Nephron (organoid): ENCODE measurements at regions not wholly inside any gene's neighbourhood (a gene's known extent, or its start where the extent isn't known, plus 50 kb on each side); places are given as distances from the start of the nearest gene placed in this dataset.
"Not testable (repeated sequence)": the region's sequence is repeated elsewhere in the genome, so short reads cannot be mapped to it uniquely, and the experiment has no call there.

ENCODE experiments used
- H3K27ac Mint-ChIP-seq, 3 experiments: 2 replicates each; pipeline ENCODE4 v1.8.0; 2020; ENCODE audit warnings: mixed read lengths in 3 of 3, mild to moderate bottlenecking in 2 of 3, moderate library complexity in 1 of 3
- H3K27me3 Mint-ChIP-seq: 2 replicates; pipeline ENCODE4 v1.8.0; 2021; ENCODE audit warnings: low read depth, mild to moderate bottlenecking, moderate library complexity, mixed read lengths
- H3K36me3 Mint-ChIP-seq: 2 replicates; pipeline ENCODE4 v1.8.0; 2020; ENCODE audit warnings: low read depth, mixed read lengths
- H3K4me1 Mint-ChIP-seq: 2 replicates; pipeline ENCODE4 v1.8.0; 2020; ENCODE audit warnings: mixed read lengths
- H3K4me3 Mint-ChIP-seq, 3 experiments: 2 replicates each; pipeline ENCODE4 v1.8.0; 2020; ENCODE audit warnings: mild to moderate bottlenecking in 3 of 3, mixed read lengths in 3 of 3, moderate library complexity in 2 of 3
- H3K9me3 Mint-ChIP-seq: 2 replicates; pipeline ENCODE4 v1.8.0; 2020; ENCODE audit warnings: mixed read lengths
- CTCF ChIP-seq, 3 experiments: fragments of 200-600 bp; sonication (generic); IDR thresholded peaks; one replicate each; pipeline ENCODE4 v1.5.0; 2021; ENCODE audit warnings: antibody characterized with exemption in 3 of 3; ENCODE audit not compliant: unreplicated experiment in 3 of 3

GRCh38 chrX:9369802-9370291 lies 95.0 kb upstream of the TBL1X start:
- Mint-ChIP-seq H3K27me3 (peaks cover 3% of the 10 kb centered on the region), H3K4me1 (no peaks in the 10 kb centered on the region), H3K36me3 (no peaks in the 10 kb centered on the region), H3K9me3 (peaks cover 9% of the 10 kb centered on the region), H3K4me3 (no peak overlapping the region), H3K27ac (no peak overlapping the region)
- no peak for TF ChIP-seq CTCF (IDR thresholded peaks at IDR 0.05; ENCODE audit: unreplicated experiment in 3 of 3)

GRCh38 chrX:9370893-9371292 lies 94.0 kb upstream of the TBL1X start:
- Mint-ChIP-seq H3K27ac (no peak overlapping the region), H3K36me3 (no peaks in the 10 kb centered on the region), H3K9me3 (peaks cover 6% of the 10 kb centered on the region), H3K4me3 (no peak overlapping the region), H3K27me3 (peaks cover 3% of the 10 kb centered on the region), H3K4me1 (no peaks in the 10 kb centered on the region)
- no peak for TF ChIP-seq CTCF (IDR thresholded peaks at IDR 0.05; ENCODE audit: unreplicated experiment in 3 of 3)

- no peaks in the 10 kb centered on the region for H3K4me1 Mint-ChIP-seq
- no peak for TF ChIP-seq CTCF (IDR thresholded peaks at IDR 0.05; ENCODE audit: unreplicated experiment in 3 of 3)
- H3K9me3 Mint-ChIP-seq: peaks cover 6% of the 10 kb centered on the region
- H3K27ac Mint-ChIP-seq: no peak overlapping the region
- no peaks in the 10 kb centered on the region for H3K27me3 Mint-ChIP-seq
- H3K4me3 Mint-ChIP-seq: no peak overlapping the region
- no peaks in the 10 kb centered on the region for H3K36me3 Mint-ChIP-seq
These were observed 92.0 kb upstream of the TBL1X start for GRCh38 chrX:9372866-9373265.

- Mint-ChIP-seq H3K36me3 (no peaks in the 10 kb centered on the region), H3K9me3 (peaks cover 2% of the 10 kb centered on the region), H3K4me3 (no peak overlapping the region), H3K27me3 (no peaks in the 10 kb centered on the region), H3K4me1 (no peaks in the 10 kb centered on the region), H3K27ac (no peak overlapping the region)
- no peak for TF ChIP-seq CTCF (IDR thresholded peaks at IDR 0.05; ENCODE audit: unreplicated experiment in 3 of 3)
These were observed 91.1 kb upstream of the TBL1X start for GRCh38 chrX:9373789-9374188.

GRCh38 chrX:9374555-9374954 lies 90.3 kb upstream of the TBL1X start:
- Mint-ChIP-seq H3K4me3 (no peak overlapping the region), H3K4me1 (no peaks in the 10 kb centered on the region), H3K27me3 (no peaks in the 10 kb centered on the region), H3K9me3 (peaks cover 7% of the 10 kb centered on the region), H3K27ac (no peak overlapping the region), H3K36me3 (no peaks in the 10 kb centered on the region)
- no peak for TF ChIP-seq CTCF (IDR thresholded peaks at IDR 0.05; ENCODE audit: unreplicated experiment in 3 of 3)

GRCh38 chrX:9376111-9376510 lies 88.7 kb upstream of the TBL1X start:
- TF ChIP-seq CTCF (IDR thresholded peaks at IDR 0.05; ENCODE audit: unreplicated experiment in 3 of 3): no peak
- H3K4me3 Mint-ChIP-seq: no peak overlapping the region
- peaks cover 4% of the 10 kb centered on the region for H3K27me3 Mint-ChIP-seq
- H3K36me3 Mint-ChIP-seq: no peaks in the 10 kb centered on the region
- H3K27ac Mint-ChIP-seq: no peak overlapping the region
- no peaks in the 10 kb centered on the region for H3K4me1 Mint-ChIP-seq
- peaks cover 7% of the 10 kb centered on the region for H3K9me3 Mint-ChIP-seq

- H3K4me1 Mint-ChIP-seq, H3K36me3 Mint-ChIP-seq, H3K9me3 Mint-ChIP-seq, H3K4me3 Mint-ChIP-seq, H3K27me3 Mint-ChIP-seq, H3K27ac Mint-ChIP-seq: not testable (repeated sequence)
These were observed 87.6 kb upstream of the TBL1X start for GRCh38 chrX:9377216-9377615.
